GM12878 (cell line): ENCODE measurements at regions not wholly inside any gene's neighbourhood (a gene's known extent, or its start where the extent isn't known, plus 50 kb on each side); places are given as distances from the start of the nearest gene placed in this dataset.

ENCODE experiments used
- ATAC-seq: fragments of 200-7000 bp; cut with Tn5 transposase; 3 replicates; pipeline ENCODE4 v1.9.1; 2020; ENCODE audit warnings: mild to moderate bottlenecking, moderate library complexity
- BruUV-seq: library from RNA; stranded (reverse); fragments of 400-500 nt; replicated peaks from 2 replicates; lab custom pipeline; 2021; lab: Mats Ljungman, UMichigan
- CTCF ChIA-PET: fragments of 300-600 bp; sonication (Branson Sonifier 250); formaldehyde crosslinking; extraction: SDS; loops from one replicate; lab custom pipeline; 2021; ENCODE audit warnings: inconsistent platforms; lab: Yijun Ruan, JAX
- POLR2A ChIA-PET: fragments of 350-600 bp; formaldehyde crosslinking; extraction: SDS; loops from one replicate; lab custom pipeline; 2021; ENCODE audit warnings: inconsistent platforms; lab: Charles Lee
- RAD21 ChIA-PET: fragments of 300-600 bp; sonication (Branson Sonifier 250); formaldehyde crosslinking; loops from one replicate; lab custom pipeline; 2023; ENCODE audit warnings: antibody characterized with exemption; ENCODE audit not compliant: unreplicated experiment; lab: Charles Lee
- SMC1A ChIA-PET: fragments of 300-600 bp; sonication (Branson Sonifier 250); formaldehyde crosslinking; loops from one replicate; lab custom pipeline; 2023; ENCODE audit not compliant: unreplicated experiment, uncharacterized antibody; lab: Charles Lee
- DNase-seq: peaks from one replicate; pipeline ENCODE4 v3.0.0-alpha.2; 2011; ENCODE audit warnings: low read depth, low spot score
- FAIRE-seq: peaks from 3 replicates; lab custom pipeline; 2011; peaks lifted over from hg19 to GRCh38; lab: Jason Lieb, UNC
- H2AFZ ChIP-seq: 2 replicates; pipeline ENCODE4 v1.6.0; 2011; ENCODE audit warnings: low read depth, low read length, control low read depth; ENCODE audit not compliant: control insufficient read depth
- H3K27ac ChIP-seq: 2 replicates; pipeline ENCODE4 v1.5.1; 2011; ENCODE audit warnings: control low read depth; ENCODE audit not compliant: control insufficient read depth, insufficient read depth
- H3K27me3 ChIP-seq, 2 experiments: replicated peaks in 1 of 2; 2 replicates each; pipeline versions ENCODE4 v1.6.0 to v1.6.1; 2011; ENCODE audit warnings: low read length in 1 of 2; ENCODE audit not compliant: control insufficient read depth in 2 of 2, insufficient read depth in 2 of 2
- H3K36me3 ChIP-seq, 2 experiments: 2 replicates each; pipeline ENCODE4 v1.5.1; 2011; ENCODE audit warnings: low read length in 1 of 2; ENCODE audit not compliant: control insufficient read depth in 2 of 2, insufficient read depth in 2 of 2
- H3K4me1 ChIP-seq: 2 replicates; pipeline ENCODE4 v1.6.1; 2011; ENCODE audit warnings: mild to moderate bottlenecking, low read length, moderate library complexity, mixed read lengths; ENCODE audit not compliant: control insufficient read depth, insufficient read depth
- H3K4me2 ChIP-seq: 2 replicates; pipeline ENCODE4 v1.6.0; 2011; ENCODE audit warnings: control low read depth; ENCODE audit not compliant: control insufficient read depth, insufficient read depth
- H3K4me3 ChIP-seq: fragments of 200-600 bp; sonication (generic); 2 replicates; pipeline ENCODE4 v1.5.1; 2016
- H3K79me2 ChIP-seq: 2 replicates; pipeline ENCODE4 v1.6.0; 2011; ENCODE audit warnings: low read length; ENCODE audit not compliant: control insufficient read depth, insufficient read depth
- H3K9ac ChIP-seq: 2 replicates; pipeline ENCODE4 v1.8.0; 2011; ENCODE audit warnings: low read length, control low read depth, mixed read lengths; ENCODE audit not compliant: control insufficient read depth, insufficient read depth
- H3K9me3 ChIP-seq: replicated peaks from 3 replicates; pipeline ENCODE4 v1.5.1; 2011; ENCODE audit warnings: mild to moderate bottlenecking, low read length; ENCODE audit not compliant: control insufficient read depth, insufficient read depth
- H4K20me1 ChIP-seq: 2 replicates; pipeline ENCODE4 v1.6.0; 2011; ENCODE audit not compliant: control insufficient read depth, insufficient read depth
- BACH1 ChIP-seq: fragments of 450-650 bp; IDR thresholded peaks from 2 replicates; pipeline ENCODE4 v1.6.1; 2017; ENCODE audit warnings: mild to moderate bottlenecking, borderline replicate concordance
- CEBPB ChIP-seq, 2 experiments: fragments of 150-350 bp in 1 of 2; IDR thresholded peaks; 2 replicates each; pipeline ENCODE4 v1.6.1; 2012 to 2014; ENCODE audit warnings: low read depth in 2 of 2, low read length in 2 of 2, borderline replicate concordance in 1 of 2, inconsistent platforms in 1 of 2
- CEBPZ ChIP-seq: fragments of 150-350 bp; IDR thresholded peaks from 2 replicates; pipeline ENCODE4 v1.6.1; 2016; ENCODE audit warnings: low read depth, low read length
- ELK1 ChIP-seq: IDR thresholded peaks from 2 replicates; pipeline ENCODE4 v1.6.1; 2012; ENCODE audit warnings: low read depth, low read length, improper control_type of control experiment
- KAT2A ChIP-seq: conservative IDR thresholded peaks from 2 replicates; pipeline ENCODE4 v1.6.1; 2011; ENCODE audit warnings: low read depth, low read length; ENCODE audit not compliant: control insufficient read depth
- MTA3 ChIP-seq: IDR thresholded peaks from 2 replicates; pipeline ENCODE4 v1.6.1; 2012; ENCODE audit warnings: low read length, inconsistent platforms, borderline replicate concordance
- NR2F1 ChIP-seq: fragments of 450-650 bp; conservative IDR thresholded peaks from 2 replicates; pipeline ENCODE4 v1.6.1; 2017; ENCODE audit warnings: mild to moderate bottlenecking
- SMC3 ChIP-seq: IDR thresholded peaks from 2 replicates; pipeline ENCODE4 v1.6.1; 2011; ENCODE audit warnings: low read length, improper control_type of control experiment, borderline replicate concordance
- SRF ChIP-seq, 2 experiments: IDR thresholded peaks; 2 replicates each; pipeline ENCODE4 v1.6.1; 2011; ENCODE audit warnings: low read depth in 2 of 2, low read length in 2 of 2, mild to moderate bottlenecking in 1 of 2, moderate library complexity in 1 of 2
- STAT1 ChIP-seq: fragments of 450-650 bp; conservative IDR thresholded peaks from 2 replicates; pipeline ENCODE4 v1.6.1; 2014; ENCODE audit warnings: antibody characterized with exemption, mild to moderate bottlenecking
- in situ Hi-C: fragments of 300-500 bp; cut with MboI; formaldehyde crosslinking; loops from 9 replicates; pipeline ENCODE4 v1.14.3; 2018; ENCODE audit warnings: mixed read lengths
- intact Hi-C: fragments of 100-400 bp; cut with micrococcal nuclease; formaldehyde crosslinking; loops from one replicate; pipeline ENCODE4 v1.14.2; 2022; ENCODE audit not compliant: unreplicated experiment

- Histone ChIP-seq H3K9ac (no peak overlapping the region), H3K27ac (no peak overlapping the region), H3K79me2 (no peaks in the 10 kb centered on the region), H2AFZ (no peak overlapping the region), H3K4me2 (no peak overlapping the region), H4K20me1 (no peaks in the 10 kb centered on the region), H3K27me3 (no peaks in the 10 kb centered on the region), H3K4me3 (no peak overlapping the region), H3K36me3 (no peaks in the 10 kb centered on the region), H3K4me1 (no peaks in the 10 kb centered on the region), H3K9me3 (peaks cover 5% of the 10 kb centered on the region; the same call in 2 of the 3 replicates)
- BruUV-seq, result no TSS peak
- ChIA-PET CTCF (no interaction called here), POLR2A (no interaction called here), RAD21 (no interaction called here), SMC1A (interaction anchor here (0.7 kb wide), 1 partner anchor 313 kb away, joined by 3 read pairs; no protein-coding TSS in a partner anchor)
- no peak for ATAC-seq
- in situ Hi-C loops (no loop called here), intact Hi-C loops (no loop called here)
- no peak for DNase-seq
- no peak for TF ChIP-seq SMC3
- TF ChIP-seq KAT2A, result no peak
- no peak for TF ChIP-seq STAT1
- TF ChIP-seq ELK1, result no peak
- TF ChIP-seq CEBPZ, result no peak
- no peak for TF ChIP-seq SRF (IDR thresholded peaks at IDR 0.05; ENCODE audit: low read depth in 2 of 2, low read length in 2 of 2)
- no peak for TF ChIP-seq NR2F1
- TF ChIP-seq MTA3, result no peak
- TF ChIP-seq CEBPB (IDR thresholded peaks at IDR 0.05; ENCODE audit: borderline replicate concordance in 1 of 2, low read depth in 2 of 2, low read length in 2 of 2), result no peak
- TF ChIP-seq BACH1, result no peak
- no peak for FAIRE-seq
Observed at GRCh38 chr16:72437891-72438290, 265.9 kb upstream of the PMFBP1 start.
